ENCODE measurements at regions not wholly inside any gene's neighbourhood (a gene's known extent, or its start where the extent isn't known, plus 50 kb on each side); places are given as distances from the start of the nearest gene placed in this dataset.

- in situ Hi-C loops (cut with HindIII; ENCODE audit: low pct_unique_long_range_greater_than_20kb, low sequenced_read_pairs), result no loop called here
Observed at GRCh38 chr2:42858140-42859005, 66.0 kb upstream of the HAAO start.

GRCh38 chr2:42856891-42857632 lies 64.7 kb upstream of the HAAO start:
- in situ Hi-C loops (cut with HindIII; ENCODE audit: low pct_unique_long_range_greater_than_20kb, low sequenced_read_pairs), result no loop called here

More at GRCh38 chr2:42858140-42859005, 66.0 kb upstream of the HAAO start:
- no peak for DNase-seq (ENCODE audit: low read depth, low spot score)

GRCh38 chr2:42856106-42856860 lies 63.9 kb upstream of the HAAO start:
- in situ Hi-C loops (cut with HindIII; ENCODE audit: low pct_unique_long_range_greater_than_20kb, low sequenced_read_pairs), result no loop called here

More at GRCh38 chr2:42856891-42857632, 64.7 kb upstream of the HAAO start:
- no peak for DNase-seq (ENCODE audit: low read depth, low spot score)

GRCh38 chr2:42855221-42855970 lies 63.0 kb upstream of the HAAO start:
- in situ Hi-C loops (cut with HindIII; ENCODE audit: low pct_unique_long_range_greater_than_20kb, low sequenced_read_pairs), result no loop called here
- no peak for DNase-seq (ENCODE audit: low read depth, low spot score)

More at GRCh38 chr2:42856106-42856860, 63.9 kb upstream of the HAAO start:
- no peak for DNase-seq (ENCODE audit: low read depth, low spot score)

GRCh38 chr2:42854207-42854818 lies 61.9 kb upstream of the HAAO start:
- in situ Hi-C loops (cut with HindIII; ENCODE audit: low pct_unique_long_range_greater_than_20kb, low sequenced_read_pairs), result no loop called here
- no peak for DNase-seq (ENCODE audit: low read depth, low spot score)

GRCh38 chr2:42853549-42854206 lies 61.3 kb upstream of the HAAO start:
- in situ Hi-C loops (cut with HindIII; ENCODE audit: low pct_unique_long_range_greater_than_20kb, low sequenced_read_pairs), result no loop called here
- no peak for DNase-seq (ENCODE audit: low read depth, low spot score)

- peak; percentile 37 for DNase-seq (ENCODE audit: low read depth, low spot score)
- in situ Hi-C loops (cut with HindIII; ENCODE audit: low pct_unique_long_range_greater_than_20kb, low sequenced_read_pairs), result no loop called here
Observed at GRCh38 chr2:42852798-42853197, 60.4 kb upstream of the HAAO start.

GRCh38 chr2:42851740-42852250 lies 59.4 kb upstream of the HAAO start:
- in situ Hi-C loops (cut with HindIII; ENCODE audit: low pct_unique_long_range_greater_than_20kb, low sequenced_read_pairs), result no loop called here
- no peak for DNase-seq (ENCODE audit: low read depth, low spot score)

- DNase-seq (ENCODE audit: low read depth, low spot score), result no peak
- in situ Hi-C loops (cut with HindIII; ENCODE audit: low pct_unique_long_range_greater_than_20kb, low sequenced_read_pairs), result no loop called here
Observed at GRCh38 chr2:42851186-42851585, 58.8 kb upstream of the HAAO start.

GRCh38 chr2:42850016-42850805 lies 57.8 kb upstream of the HAAO start:
- DNase-seq (ENCODE audit: low read depth, low spot score), result no peak
- in situ Hi-C loops (cut with HindIII; ENCODE audit: low pct_unique_long_range_greater_than_20kb, low sequenced_read_pairs), result no loop called here

- in situ Hi-C loops (cut with HindIII; ENCODE audit: low pct_unique_long_range_greater_than_20kb, low sequenced_read_pairs), result no loop called here
- no peak for DNase-seq (ENCODE audit: low read depth, low spot score)
Observed at GRCh38 chr2:42849311-42849710, 56.9 kb upstream of the HAAO start.

GRCh38 chr2:42848726-42849290 lies 56.4 kb upstream of the HAAO start:
- DNase-seq (ENCODE audit: low read depth, low spot score), result no peak
- in situ Hi-C loops (cut with HindIII; ENCODE audit: low pct_unique_long_range_greater_than_20kb, low sequenced_read_pairs), result no loop called here

- in situ Hi-C loops (cut with HindIII; ENCODE audit: low pct_unique_long_range_greater_than_20kb, low sequenced_read_pairs), result no loop called here
- no peak for DNase-seq (ENCODE audit: low read depth, low spot score)
Observed at GRCh38 chr2:42848265-42848664, 55.9 kb upstream of the HAAO start.

- in situ Hi-C loops (cut with HindIII; ENCODE audit: low pct_unique_long_range_greater_than_20kb, low sequenced_read_pairs), result no loop called here
- DNase-seq (ENCODE audit: low read depth, low spot score), result no peak
Observed at GRCh38 chr2:42847596-42848151, 55.3 kb upstream of the HAAO start.

- DNase-seq (ENCODE audit: low read depth, low spot score), result no peak
- in situ Hi-C loops (cut with HindIII; ENCODE audit: low pct_unique_long_range_greater_than_20kb, low sequenced_read_pairs), result no loop called here
Observed at GRCh38 chr2:42846932-42847595, 54.7 kb upstream of the HAAO start.

Data from SK-MEL-5 (cell line).